OCI-LY3 (cell line): ENCODE measurements at regions not wholly inside any gene's neighbourhood (a gene's known extent, or its start where the extent isn't known, plus 50 kb on each side); places are given as distances from the start of the nearest gene placed in this dataset.

Source experiments
- H2AFZ ChIP-seq: fragments of 200-600, 300-600 bp; shearing (Covaris generic); 2 replicates; pipeline ENCODE4 v1.6.0; 2014; ENCODE audit warnings: antibody characterized with exemption, low read depth, low read length
- H3K27ac ChIP-seq: fragments of 200-600, 300-600 bp; sonication (generic); 2 replicates; pipeline ENCODE4 v1.5.1; 2014; ENCODE audit warnings: mild to moderate bottlenecking, low read length, moderate library complexity, mixed read lengths
- H3K27me3 ChIP-seq: fragments of 200-600, 300-600 bp; sonication (generic); 2 replicates; pipeline ENCODE4 v1.6.1; 2014; ENCODE audit warnings: low read depth, low read length, mixed read lengths
- H3K36me3 ChIP-seq: fragments of 200-600, 300-600 bp; sonication (generic); replicated peaks from 2 replicates; pipeline ENCODE3; 2014; ENCODE audit warnings: low read depth, low read length, mixed read lengths
- H3K4me1 ChIP-seq: fragments of 300-600, 200-600 bp; sonication (generic); 2 replicates; pipeline ENCODE4 v1.6.1; 2014; ENCODE audit warnings: low read length, mixed read lengths
- H3K4me2 ChIP-seq: fragments of 200-600, 300-600 bp; sonication (generic); 2 replicates; pipeline ENCODE4 v1.6.1; 2014; ENCODE audit warnings: low read length, mixed read lengths
- H3K4me3 ChIP-seq: fragments of 300-600, 200-600 bp; sonication (generic); 2 replicates; pipeline ENCODE4 v1.5.1; 2014; ENCODE audit warnings: antibody characterized with exemption, mild to moderate bottlenecking, low read length, moderate library complexity
- H3K79me2 ChIP-seq: fragments of 300-600, 200-600 bp; shearing (Covaris generic); 2 replicates; pipeline ENCODE4 v1.6.1; 2014; ENCODE audit warnings: mild to moderate bottlenecking, low read length, mixed read lengths
- H3K9ac ChIP-seq: fragments of 300-600, 200-600 bp; shearing (Covaris generic); 2 replicates; pipeline ENCODE4 v1.6.0; 2014; ENCODE audit warnings: mild to moderate bottlenecking, low read length, moderate library complexity
- H3K9me3 ChIP-seq: fragments of 200-600, 300-600 bp; shearing (Covaris generic); 2 replicates; pipeline ENCODE4 v1.6.1; 2014; ENCODE audit warnings: low read length, mixed read lengths; ENCODE audit not compliant: insufficient read depth
- H4K20me1 ChIP-seq: fragments of 200-600, 300-600 bp; sonication (generic); 2 replicates; pipeline ENCODE4 v1.6.1; 2016; ENCODE audit warnings: low read length, mixed read lengths; ENCODE audit not compliant: insufficient read depth
- CTCF ChIP-seq: fragments of 200-600, 300-600 bp; sonication (generic); IDR thresholded peaks from 2 replicates; pipeline ENCODE4 v1.5.1; 2014; ENCODE audit warnings: antibody characterized with exemption, low read length, low read depth
- EZH2phosphoT487 ChIP-seq: fragments of 200-600 bp; shearing (Covaris generic); IDR thresholded peaks from 2 replicates; pipeline ENCODE4 v1.6.1; 2018; ENCODE audit warnings: antibody characterized with exemption, mixed run types, low read depth

GRCh38 chr4:14652522-14652921, 349.8 kb upstream of the CPEB2 start:
- Histone ChIP-seq H4K20me1 (no peaks in the 10 kb centered on the region), H3K4me1 (peaks cover 8% of the 10 kb centered on the region), H3K36me3 (peaks cover 4% of the 10 kb centered on the region), H3K79me2 (no peaks in the 10 kb centered on the region), H3K27ac (no peak overlapping the region), H3K4me3 (no peak overlapping the region), H2AFZ (no peak overlapping the region), H3K27me3 (peaks cover 3% of the 10 kb centered on the region; the same call in 1 of the 2 replicates), H3K9me3 (0 out of 2 replicates have a peak, but pooled peaks cover 1% of the 10 kb centered on the region), H3K9ac (no peak overlapping the region), H3K4me2 (no peak overlapping the region)
- TF ChIP-seq CTCF = no peak
- no peak for TF ChIP-seq EZH2phosphoT487

GRCh38 chr4:14653338-14653737, 348.9 kb upstream of the CPEB2 start:
- Histone ChIP-seq H3K36me3 (no peaks in the 10 kb centered on the region), H3K9me3 (no peaks in the 10 kb centered on the region), H3K4me3 (no peak overlapping the region), H3K27ac (no peak overlapping the region), H3K79me2 (no peaks in the 10 kb centered on the region), H2AFZ (no peak overlapping the region), H3K4me1 (peaks cover 7% of the 10 kb centered on the region; the same call in 1 of the 2 replicates), H3K27me3 (peaks cover 3% of the 10 kb centered on the region; the same call in 1 of the 2 replicates), H3K4me2 (no peak overlapping the region), H3K9ac (no peak overlapping the region), H4K20me1 (no peaks in the 10 kb centered on the region)
- TF ChIP-seq EZH2phosphoT487 = no peak
- no peak for TF ChIP-seq CTCF

- no peak overlapping the region for H3K9ac ChIP-seq
- H3K27ac ChIP-seq = no peak overlapping the region
- H3K4me3 ChIP-seq = no peak overlapping the region
- H3K79me2 ChIP-seq = no peaks in the 10 kb centered on the region
- H3K4me1 ChIP-seq = no peaks in the 10 kb centered on the region
- H3K36me3 ChIP-seq = no peaks in the 10 kb centered on the region
- H3K4me2 ChIP-seq = no peak overlapping the region
- H4K20me1 ChIP-seq = no peaks in the 10 kb centered on the region
- TF ChIP-seq CTCF = no peak
- TF ChIP-seq EZH2phosphoT487 = no peak
- H3K9me3 ChIP-seq = no peaks in the 10 kb centered on the region
- H2AFZ ChIP-seq = no peak overlapping the region
- H3K27me3 ChIP-seq = no peaks in the 10 kb centered on the region
Measured at GRCh38 chr4:14659286-14659685, 343.0 kb upstream of the CPEB2 start.

- H3K9ac ChIP-seq = no peak overlapping the region
- H4K20me1 ChIP-seq = no peaks in the 10 kb centered on the region
- H3K36me3 ChIP-seq = no peaks in the 10 kb centered on the region
- H3K4me3 ChIP-seq = no peak overlapping the region
- TF ChIP-seq CTCF (no peak), EZH2phosphoT487 (no peak)
- no peaks in the 10 kb centered on the region for H3K4me1 ChIP-seq
- H3K9me3 ChIP-seq = no peaks in the 10 kb centered on the region
- H3K79me2 ChIP-seq = no peaks in the 10 kb centered on the region
- H3K27me3 ChIP-seq = no peaks in the 10 kb centered on the region
- no peak overlapping the region for H2AFZ ChIP-seq
- no peak overlapping the region for H3K27ac ChIP-seq
- no peak overlapping the region for H3K4me2 ChIP-seq
Measured at GRCh38 chr4:14667624-14668151, 334.6 kb upstream of the CPEB2 start.
